Astrocyte of the spinal cord (primary cell): ENCODE measurements at regions not wholly inside any gene's neighbourhood (a gene's known extent, or its start where the extent isn't known, plus 50 kb on each side); places are given as distances from the start of the nearest gene placed in this dataset.

Source experiments
- DNase-seq: peaks from one replicate; pipeline ENCODE4 v3.0.0; 2011; ENCODE audit warnings: low read depth, low spot score
- H3K4me3 ChIP-seq: 2 replicates; pipeline ENCODE4 v1.5.1; 2011; ENCODE audit warnings: low read depth, mild to moderate bottlenecking, low read length, moderate library complexity
- CTCF ChIP-seq: IDR thresholded peaks from 2 replicates; pipeline ENCODE4 v1.5.1; 2012; ENCODE audit warnings: low read depth, mild to moderate bottlenecking, low read length, inconsistent platforms
- in situ Hi-C: cut with HindIII; loops from 2 replicates; pipeline ENCODE4 v1.10.0; 2017; ENCODE audit warnings: low sequenced_read_pairs

- TF ChIP-seq CTCF = no peak
- H3K4me3 ChIP-seq = no peak overlapping the region
- in situ Hi-C loops = no loop called here
- DNase-seq = no peak
These were observed 96.2 kb upstream of the WLS start for GRCh38 chr1:68328490-68328889.

DNA sequence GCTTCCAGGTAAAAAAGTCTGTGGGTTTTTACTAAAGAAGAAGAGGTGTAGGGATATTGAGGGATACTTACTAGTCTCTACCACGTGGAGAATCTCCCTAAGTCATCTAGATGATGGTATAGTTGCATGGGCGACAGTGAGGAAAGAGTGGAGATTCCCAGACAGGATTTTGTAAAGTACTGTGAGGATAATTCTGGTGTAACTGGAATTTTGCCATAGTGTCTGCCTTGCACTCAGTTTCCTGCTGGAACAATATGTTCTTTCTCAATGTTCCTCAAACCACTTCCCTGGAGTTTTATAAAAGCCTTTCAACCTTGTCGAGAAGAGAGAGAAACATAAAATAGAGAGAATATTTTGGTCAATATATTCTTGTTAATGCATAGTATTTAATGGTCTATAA, 95.1 kb upstream of the WLS start:
- no peak for TF ChIP-seq CTCF
- DNase-seq = no peak
- in situ Hi-C loops = no loop called here
- H3K4me3 ChIP-seq = no peak overlapping the region

DNA sequence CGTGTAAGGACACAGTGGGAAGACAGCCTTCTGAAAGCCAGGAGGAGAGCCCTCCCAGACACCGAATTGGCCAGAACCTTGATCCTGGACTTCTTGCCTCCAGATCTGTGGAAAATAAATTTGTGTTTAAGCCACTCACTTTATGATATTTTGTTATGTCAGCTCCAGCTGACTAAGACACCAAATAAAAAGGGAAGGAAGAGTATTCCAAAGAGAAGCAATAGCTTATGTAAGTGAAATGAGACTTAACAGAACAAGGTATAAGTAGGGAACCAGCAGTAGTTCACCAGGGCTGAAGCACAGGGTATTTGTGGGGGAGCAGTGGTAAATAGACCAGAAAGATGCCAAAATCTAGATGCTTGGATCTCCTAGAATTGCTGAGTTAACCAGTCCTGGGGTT, 94.2 kb upstream of the WLS start:
- in situ Hi-C loops = no loop called here
- no peak for DNase-seq
- no peak overlapping the region for H3K4me3 ChIP-seq
- no peak for TF ChIP-seq CTCF

GRCh38 chr1:68324316-68324715, 92.0 kb upstream of the WLS start:
- no peak for TF ChIP-seq CTCF
- DNase-seq = no peak
- in situ Hi-C loops = no loop called here
- no peak overlapping the region for H3K4me3 ChIP-seq

DNA sequence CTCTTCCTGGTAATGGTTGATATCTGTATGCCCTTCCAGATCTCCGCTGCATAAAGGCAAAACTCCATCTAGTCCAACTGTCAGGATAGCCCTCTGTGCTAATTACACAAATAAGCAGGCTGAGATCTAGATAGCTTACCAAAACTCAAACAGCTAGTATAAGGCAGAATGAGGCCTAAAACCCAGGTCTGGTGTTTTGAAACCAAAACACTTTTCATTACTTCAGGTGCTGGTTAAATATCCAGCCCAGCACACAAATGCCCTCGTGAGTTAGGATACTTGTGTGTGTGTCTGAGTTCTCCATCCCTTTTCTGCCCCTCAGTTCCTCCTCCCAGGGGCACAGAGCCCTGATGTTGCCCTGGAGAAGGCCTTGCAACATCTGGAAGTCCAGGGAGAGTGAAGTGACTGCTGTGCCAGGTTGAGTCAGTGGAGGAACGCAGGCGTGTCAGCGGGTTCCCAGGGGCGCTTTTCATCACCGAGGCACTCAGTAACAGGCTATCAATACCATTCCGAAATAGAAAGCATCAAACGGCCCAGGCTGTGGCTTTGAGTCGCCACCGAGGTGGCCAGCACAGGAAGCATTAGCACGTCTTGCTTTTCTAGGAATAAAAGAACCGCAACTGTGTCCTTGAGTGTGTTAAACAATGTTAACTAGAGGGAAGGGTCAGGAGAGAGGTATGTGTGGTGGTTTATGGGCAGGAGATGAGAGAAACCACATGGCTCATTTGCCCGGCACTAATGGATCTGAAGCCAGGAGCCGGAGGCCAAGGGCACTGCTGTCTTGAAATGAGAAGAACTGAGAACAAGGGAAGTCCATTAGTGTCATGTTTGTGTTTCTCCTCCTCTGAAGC, 90.7 kb upstream of the WLS start:
- peak; percentile 89 for DNase-seq
- no peak overlapping the region for H3K4me3 ChIP-seq
- in situ Hi-C loops = no loop called here
- no peak for TF ChIP-seq CTCF

GRCh38 chr1:68322096-68322495, 89.8 kb upstream of the WLS start:
- no peak overlapping the region for H3K4me3 ChIP-seq
- in situ Hi-C loops = no loop called here
- DNase-seq = no peak
- TF ChIP-seq CTCF = no peak
